HUDEP-2 (cell line): ENCODE measurements at regions not wholly inside any gene's neighbourhood (a gene's known extent, or its start where the extent isn't known, plus 50 kb on each side); places are given as distances from the start of the nearest gene placed in this dataset.
A peak's percentile ranks its signal among the peaks of the same experiment; 100 is the strongest.
"Not testable (repeated sequence)": the region's sequence is repeated elsewhere in the genome, so short reads cannot be mapped to it uniquely, and the experiment has no call there.

Source experiments
- DNase-seq, 76 experiments: peaks; one replicate each; lab custom pipeline; 2025; ENCODE audit not compliant: unreplicated experiment in 76 of 76; lab: John Stamatoyannopoulos, UW

DNA sequence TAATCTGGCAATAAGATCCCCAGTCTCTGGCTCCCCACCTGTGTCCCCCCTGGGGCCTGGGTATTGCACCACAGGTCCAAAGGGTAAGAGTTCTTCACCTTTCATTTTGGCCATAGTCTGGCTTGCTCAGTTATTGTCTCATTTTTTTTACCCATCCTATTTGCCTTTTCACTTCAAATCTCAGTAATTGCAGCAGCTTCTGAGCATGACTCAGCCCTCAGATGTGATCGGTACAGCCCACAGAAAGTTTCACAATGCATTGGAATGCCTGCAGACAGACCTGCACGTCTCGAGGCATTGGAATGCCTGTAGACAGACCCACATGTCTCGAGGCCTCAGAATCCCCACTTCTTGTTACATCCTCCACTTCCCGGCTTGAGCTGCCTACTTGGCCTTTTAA is 173.6 kb downstream of the NUFIP1 start:
- DNase-seq, result no peak

DNA sequence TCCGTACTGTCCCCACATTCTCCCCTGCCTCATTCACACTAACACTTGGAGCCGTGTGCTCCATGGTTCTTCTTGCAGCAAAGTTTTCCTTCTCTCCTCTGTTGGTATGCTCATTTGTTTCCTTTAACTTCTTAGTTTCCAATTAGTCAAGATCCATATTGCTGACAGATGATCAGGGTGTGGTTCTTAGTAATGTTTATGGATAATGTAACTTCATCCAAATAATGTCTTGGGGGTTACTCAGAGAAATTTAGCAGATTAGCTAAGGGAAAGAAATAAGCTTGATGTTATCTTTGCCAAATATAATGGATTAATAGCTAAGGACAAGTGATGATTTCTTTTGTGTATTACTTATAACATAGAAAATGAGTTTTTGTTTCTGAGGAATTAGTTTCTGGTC is 174.4 kb downstream of the NUFIP1 start:
- no peak for DNase-seq

DNA sequence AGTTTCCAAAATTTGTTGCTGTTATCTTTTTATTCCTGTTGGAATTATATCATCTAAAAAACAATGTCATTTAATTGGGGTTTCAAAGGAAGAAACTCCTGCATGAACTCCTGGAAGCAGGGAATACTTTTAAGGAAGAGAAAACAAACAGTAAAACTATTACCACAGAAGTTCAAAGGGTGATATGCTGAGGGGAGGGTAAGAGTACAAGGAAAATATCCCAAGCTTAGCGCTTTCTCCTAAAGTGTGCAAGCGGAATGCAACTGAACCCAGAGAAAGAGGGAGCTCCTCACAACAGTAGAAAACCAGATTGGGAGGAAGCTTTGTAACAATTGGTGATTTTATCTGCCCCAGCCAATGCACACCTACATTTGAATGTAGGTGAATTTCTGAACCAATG is 175.1 kb downstream of the NUFIP1 start:
- DNase-seq, result no peak

DNA sequence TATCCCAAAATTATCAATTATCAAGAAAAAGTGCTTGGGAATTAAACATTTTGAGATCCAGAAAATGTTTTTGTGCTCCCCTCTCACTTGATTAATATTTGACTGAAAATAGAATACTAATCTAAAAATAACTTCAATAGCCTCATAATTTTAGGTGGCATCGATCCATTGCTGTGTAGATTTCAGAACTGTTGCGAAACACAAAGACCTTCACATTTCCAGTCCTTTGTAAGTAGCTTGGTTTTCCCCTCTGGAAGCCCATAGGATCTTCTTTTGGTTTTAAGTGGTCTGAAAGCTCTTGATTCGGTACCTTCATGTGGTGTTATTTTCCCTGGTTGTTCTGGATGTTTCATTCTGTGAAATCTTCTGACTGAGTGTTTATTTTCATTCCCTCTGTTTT is 176.5 kb downstream of the NUFIP1 start:
- no peak for DNase-seq

DNA sequence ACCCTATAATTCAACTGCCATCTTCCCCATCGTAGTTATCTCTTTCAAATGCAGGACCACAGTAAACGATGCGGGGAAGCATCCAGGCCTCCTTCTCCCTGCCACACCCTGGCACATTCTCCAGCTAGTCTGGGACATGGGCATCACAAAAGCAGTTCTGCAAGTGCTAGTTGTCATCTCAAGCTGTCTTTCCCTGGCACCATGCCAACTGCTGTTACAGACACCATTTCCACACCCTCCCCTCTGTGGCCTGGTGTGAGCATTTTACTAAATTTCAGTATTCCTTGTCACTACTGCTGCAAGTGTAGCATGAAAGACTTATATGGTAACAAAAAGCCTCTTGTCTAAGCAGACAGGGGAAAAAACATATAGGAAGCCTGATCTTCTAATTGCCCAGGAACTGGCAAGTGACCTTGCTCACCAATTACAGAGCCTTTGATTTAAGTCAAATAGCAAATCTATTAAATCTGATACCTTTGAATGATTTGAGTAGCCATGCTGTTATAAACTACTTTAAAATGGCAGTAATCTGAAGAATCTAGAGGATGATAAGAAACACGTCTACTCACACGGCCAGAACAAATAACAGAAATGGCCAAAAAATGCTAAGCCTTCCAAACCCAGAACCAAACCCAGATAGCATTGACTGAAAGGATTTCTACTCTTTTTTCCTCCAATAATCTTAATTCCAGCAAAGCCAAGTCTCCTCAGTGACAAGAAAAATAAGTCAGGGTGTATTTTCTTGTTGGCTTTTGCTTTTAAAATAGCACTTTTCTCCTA is 179.0 kb downstream of the NUFIP1 start:
- peak in 15 of 76 experiments; percentile 1 to 24 (median 8) for DNase-seq

DNA sequence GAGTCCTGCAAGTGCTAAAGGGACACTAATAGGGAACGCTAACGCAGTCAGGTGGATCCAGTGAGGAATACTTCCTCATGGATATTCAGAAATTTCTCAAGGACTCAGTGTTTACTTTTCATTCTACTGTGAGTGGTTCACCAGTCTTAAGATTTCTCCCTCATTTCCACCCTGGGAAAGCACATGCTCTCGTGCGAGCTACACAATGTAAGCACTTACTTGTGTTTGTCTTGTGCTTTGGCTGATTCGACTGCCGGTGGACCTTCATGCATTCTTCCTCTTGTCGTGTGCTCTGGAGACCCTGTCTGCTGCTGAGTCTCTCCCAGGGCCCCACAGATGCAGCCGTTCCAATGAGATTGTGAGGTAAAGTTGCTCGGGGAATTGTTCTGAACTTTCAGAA is 180.1 kb downstream of the NUFIP1 start:
- no peak for DNase-seq

DNA sequence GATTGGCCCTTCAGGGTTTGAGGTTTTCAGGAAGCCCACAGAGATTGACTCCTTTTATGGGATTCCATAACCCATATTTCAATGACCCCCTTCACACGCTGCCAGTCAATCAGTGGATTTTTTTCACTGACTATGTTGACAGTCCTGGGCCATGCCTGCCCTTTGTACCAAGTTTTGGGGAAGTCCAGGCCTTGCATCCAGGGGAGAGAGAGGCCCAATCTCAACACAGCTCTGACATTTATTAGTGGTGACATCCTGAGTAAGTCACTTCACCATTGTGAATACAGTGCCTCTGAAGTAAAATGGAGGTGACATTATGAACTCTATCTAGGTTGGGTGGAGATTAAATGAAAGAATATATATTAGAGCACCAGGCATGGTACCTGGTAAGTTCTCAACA is 181.1 kb downstream of the NUFIP1 start:
- no peak for DNase-seq

DNA sequence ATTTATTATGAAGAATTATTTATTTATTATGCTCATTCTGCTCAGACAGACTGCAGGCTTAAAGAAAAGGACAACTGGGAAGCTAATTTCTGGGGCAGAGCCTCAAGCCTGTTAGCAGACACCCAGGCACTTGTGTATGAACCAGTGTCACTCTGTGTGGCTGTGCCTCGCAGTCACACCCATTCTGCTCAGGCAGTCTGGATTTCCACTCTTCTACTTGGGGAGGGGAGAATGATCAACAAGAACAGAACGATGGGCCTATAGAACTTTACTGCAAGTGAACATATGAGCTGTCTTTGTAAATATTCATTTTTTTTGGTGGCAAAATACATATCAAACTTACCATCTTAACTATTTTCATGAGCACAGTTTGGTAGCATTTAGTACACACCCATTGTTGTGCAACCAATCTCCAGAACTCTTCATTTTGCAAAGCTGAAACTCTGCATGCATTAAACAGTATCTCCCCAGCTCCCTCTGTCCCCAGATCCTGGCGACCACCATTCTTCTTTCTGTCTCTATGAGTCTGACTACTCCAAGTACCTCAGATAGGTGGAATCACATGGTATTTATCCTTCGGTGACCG is 181.7 kb downstream of the NUFIP1 start:
- DNase-seq, result no peak

DNA sequence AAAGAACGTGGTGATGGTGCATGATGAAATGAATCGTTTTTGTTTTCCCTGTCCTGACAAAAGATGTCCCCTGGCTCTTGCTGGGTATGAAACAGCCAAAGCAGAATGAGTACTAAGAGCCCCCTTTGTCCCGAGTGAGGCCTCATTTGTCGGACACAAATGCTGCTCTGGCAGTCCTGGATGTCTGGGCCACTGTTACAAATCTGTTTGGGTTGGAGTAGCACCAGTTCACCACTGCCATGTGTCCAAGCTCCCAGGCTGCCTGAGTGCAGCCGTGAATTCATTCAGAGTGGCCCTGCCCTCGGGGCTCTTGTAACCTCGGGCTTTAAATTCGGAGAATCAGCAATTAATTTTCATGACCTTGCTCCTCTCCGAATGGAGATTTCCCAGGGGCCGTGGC is 182.4 kb downstream of the NUFIP1 start:
- DNase-seq, result no peak

DNA sequence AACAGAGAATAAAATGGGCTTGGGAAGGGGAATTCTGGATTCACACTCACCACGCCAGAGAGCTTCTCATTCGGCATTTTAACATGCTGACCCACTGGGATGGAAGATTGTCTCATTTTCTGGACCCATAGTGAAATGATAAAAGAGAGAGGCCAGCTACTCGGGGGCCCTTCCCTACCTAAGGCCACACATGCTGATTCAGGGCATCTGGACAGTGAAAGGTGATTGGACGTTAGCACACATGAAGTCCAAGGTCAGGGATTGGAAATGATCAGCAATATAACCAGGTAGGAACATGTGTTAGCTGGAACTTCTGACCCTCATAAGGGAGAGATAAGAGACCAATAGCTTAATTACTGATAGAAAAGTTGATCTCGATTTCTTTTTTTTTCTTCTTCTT is 183.7 kb downstream of the NUFIP1 start:
- DNase-seq, result no peak

DNA sequence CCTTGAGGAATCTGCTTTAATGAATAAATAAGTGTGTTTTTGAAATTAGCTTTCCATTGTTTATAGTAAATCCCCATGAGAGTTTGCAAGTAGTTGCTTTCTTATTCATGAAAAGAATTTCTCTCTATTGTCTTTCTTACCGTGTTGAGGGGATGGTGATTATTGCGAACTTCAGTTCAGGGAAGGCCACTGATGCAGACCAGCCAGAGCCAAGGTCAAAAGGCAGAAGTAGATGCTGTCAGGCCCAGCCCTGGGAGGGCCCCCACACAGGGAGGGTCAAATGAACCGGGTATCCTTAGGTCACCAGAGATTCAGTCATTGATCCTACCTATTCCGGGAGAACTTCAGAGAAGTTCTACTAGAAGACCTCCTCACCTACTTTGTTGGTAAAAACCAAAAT is 185.9 kb downstream of the NUFIP1 start:
- DNase-seq, result no peak

DNA sequence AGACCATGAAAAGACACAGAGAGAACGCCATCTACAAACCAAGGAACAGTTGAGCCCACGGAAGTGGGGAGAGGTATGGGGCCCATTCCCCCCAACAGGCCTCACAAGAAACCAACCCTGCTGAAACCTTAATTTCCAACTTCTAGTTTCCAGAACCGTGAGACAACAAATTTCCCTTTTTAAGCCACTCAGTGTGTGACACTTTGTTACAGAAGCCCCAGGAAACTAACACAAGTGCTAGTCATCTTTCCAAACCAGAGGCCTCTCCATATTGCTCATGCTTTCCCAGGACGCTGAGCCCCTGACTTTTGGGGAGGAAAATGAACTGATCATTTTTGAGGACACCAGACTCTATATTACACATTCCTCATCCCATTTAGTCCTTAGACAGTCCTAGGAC is 186.8 kb downstream of the NUFIP1 start:
- no peak for DNase-seq

DNA sequence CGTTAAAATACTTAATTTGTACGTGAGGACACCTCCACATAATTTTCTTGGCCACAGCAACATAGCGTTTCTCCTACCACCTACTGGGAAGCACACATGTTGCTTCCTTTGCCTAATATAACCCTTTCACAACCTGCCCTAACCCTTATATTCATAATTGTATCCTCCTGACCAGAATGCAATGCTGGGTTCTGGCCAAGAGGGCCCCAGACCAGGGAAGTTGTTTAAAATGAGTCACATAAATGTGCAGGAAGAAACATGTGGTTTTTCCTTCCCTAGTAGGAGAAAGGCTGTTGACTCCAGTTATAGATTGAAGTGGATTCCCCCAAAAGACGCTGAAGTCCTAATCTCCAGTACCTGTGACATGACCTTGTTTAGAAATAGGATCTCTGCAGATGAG is 187.3 kb downstream of the NUFIP1 start:
- no peak for DNase-seq

DNA sequence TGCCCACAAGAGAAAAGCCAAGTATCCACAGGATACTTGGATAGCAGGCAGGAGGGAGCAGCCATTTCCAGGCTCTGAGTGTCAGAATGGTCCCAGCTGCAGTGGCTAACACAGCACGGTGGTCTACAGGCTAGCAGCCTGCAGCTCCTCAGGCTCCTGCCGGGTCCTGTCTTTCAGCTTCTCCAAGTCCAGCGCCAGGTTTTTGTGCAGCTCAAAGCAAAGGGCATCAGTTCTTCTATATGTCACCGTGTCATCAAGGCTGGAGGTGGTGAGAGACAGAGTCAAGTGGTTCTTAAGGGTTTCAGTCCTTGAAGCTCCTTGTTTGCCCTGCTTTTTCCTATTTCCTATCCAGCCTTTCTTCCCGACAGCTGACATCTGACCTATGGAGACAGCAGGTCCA is 188.6 kb downstream of the NUFIP1 start:
- DNase-seq, result no peak

DNA sequence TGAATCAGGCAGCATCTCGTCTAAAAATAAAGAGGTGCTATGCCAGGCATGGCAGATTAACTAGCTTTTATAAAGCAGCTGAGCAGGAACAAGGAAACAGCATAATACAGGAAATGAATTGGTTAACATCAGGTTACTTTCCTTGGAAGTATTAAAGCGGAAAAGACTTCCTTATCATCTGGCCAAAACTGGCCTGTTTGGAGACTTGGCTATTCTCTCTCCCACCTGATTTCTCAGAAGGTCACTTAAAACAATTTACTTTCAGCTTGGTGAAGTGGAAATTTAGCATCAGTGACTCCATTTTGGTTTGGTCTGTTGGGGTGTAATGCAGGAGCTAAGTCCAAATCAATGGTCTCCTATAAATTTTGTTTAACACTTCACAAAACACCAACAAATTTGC is 191.6 kb downstream of the NUFIP1 start:
- no peak for DNase-seq

DNA sequence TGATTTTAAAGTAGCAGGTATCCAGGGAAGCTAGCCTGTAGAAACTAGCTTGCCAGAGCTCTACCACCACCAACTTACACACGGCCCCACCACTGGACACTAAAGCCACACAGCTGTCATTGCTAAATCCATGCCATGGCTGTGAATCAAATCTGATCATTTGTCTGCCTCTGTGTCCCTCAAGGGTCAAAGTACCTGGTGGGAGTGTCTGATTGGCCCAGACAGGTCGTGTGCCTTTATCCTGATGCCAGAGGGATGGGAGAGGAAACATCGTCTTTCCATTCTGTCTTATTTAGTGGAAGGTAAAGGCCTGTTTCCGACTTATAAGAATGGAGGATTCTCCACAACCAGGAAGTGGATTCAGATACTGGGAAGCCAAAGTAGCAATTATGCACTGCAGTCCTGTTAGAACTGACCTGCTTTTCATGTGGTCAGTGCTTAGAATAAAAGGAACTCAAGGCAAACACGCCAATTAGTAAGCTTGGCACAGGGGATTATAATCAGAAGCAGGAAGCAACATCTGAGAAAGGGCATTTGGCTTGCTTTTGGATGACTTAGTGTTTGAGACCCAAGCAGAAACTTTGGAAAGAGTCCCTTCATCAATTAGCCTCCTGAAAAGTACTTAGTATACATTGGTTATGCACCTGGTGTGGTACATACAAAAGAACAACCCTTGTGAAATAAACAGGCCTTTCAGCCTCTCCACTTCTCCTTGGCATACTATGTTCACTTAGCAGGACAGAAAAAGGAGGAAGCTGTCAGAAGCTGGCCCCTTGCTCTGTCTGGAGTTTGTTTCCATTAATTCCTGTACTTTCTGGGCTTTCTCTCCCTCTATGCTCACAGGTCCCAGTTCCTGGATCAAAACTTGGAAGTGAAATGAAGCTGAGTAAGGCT is 192.4 kb downstream of the NUFIP1 start:
- DNase-seq, result no peak

DNA sequence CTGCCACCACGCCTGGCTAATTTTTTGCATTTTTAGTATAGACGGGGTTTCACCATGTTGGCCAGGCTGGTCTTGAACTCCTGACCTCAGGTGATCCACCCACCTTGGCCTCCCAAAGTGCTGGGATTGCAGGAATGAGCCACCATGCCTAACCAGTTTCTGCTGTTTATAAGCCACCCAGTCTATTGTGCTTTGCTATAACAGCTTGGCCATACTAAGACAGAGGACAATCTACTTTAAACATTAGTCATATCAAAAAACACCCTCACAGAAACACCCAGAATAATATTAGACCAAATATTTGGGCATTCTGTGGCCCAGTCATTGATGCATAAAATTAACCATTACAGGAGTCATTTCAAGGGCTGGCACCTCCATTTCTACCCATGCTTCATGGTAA is 193.2 kb downstream of the NUFIP1 start:
- not testable (repeated sequence) for DNase-seq

DNA sequence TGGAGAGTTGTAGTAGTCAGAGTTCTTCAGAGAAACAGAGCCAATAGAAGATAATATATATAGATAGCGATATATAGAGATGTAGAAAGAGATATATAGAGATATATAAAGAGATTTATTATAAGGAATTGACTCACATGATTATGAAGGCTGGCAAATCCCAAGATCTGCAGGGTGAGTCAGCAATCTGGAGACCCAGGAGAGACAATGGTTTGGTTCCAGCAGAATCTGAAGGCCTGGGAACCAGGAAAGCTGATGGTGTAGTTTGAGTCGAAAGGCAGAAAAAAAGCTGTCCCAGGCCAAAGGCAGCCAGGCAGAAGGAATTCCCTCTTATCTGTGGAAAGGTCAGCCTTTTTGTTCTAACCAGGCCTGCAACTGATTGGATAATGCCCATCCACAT is 194.1 kb downstream of the NUFIP1 start:
- no peak for DNase-seq

DNA sequence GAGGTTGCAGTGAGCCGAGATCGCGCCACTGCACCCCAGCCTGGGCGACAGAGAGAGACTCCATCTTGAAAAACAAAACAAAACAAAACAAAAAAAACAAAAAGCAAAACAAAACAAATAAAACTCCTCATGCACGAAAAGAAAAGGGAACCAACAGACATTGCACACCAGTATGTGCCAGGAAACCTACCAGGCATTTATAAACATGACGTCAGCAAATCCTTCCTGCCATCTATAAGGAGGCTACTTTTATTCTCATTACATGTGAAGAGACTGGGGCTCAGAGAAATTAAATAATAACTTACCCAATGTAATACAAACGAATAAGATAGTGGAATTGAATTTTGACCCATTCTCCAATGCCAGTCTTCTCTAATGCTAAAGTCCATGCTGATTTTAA is 197.2 kb downstream of the NUFIP1 start:
- no peak for DNase-seq

DNA sequence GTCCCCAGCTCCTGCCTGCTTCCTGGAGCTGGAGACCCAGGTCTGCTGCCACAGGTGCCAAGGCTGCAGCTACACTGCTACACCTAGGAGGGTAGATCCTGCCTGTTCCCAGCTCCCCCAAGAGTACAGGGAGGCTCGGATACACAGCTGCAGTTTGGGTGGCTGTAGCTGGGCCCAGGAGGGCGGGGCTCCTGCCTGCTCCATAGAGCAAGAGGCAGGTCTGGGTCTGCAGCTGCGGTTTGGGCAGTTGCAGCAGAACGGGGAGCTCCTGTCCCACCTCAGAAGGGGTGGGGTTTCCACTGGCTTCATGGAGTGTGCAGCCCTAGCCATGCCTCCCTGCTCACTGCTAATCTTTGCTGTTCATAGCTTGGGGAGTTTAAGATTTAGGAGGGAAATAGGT is 199.0 kb downstream of the NUFIP1 start:
- DNase-seq, result peak in 2 of 76 experiments; percentile 8 to 11

DNA sequence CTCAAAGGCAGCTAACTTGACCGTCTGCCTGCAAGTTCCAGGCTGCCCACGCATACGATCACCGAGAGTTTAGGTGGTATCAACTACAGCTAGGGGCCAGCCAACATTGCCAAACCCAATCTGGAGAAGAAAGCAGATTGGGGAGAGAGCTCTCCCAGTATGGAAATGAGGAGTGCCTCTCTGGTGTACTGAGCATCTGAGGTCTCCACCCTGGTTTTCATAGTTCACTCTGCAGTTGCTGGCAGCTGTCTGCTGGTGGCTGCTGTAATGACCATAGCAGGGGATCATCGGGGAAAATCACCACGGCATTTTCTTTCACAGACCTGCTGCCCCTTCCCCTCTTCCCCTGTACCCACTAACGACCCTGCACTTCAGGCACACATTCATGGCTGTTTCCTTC is 201.7 kb downstream of the NUFIP1 start:
- DNase-seq, result no peak

DNA sequence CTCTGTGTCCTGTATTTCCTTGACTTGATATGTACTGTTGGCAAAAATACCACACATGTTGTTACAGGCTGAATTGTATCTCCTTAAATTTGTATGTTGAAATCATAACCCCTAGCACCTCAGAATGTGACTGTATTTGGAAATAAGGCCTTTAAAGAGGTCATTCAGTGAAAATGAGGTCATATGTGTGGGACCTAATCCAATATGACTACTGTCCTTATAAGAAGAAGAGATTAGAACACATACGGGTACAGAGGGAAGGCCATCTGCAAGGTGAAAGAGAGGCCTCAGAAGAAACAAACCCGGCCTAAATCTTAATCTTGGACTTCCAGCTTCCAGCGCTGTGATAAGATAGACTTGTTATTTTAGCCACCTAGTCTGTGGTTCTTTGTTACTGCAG is 202.5 kb downstream of the NUFIP1 start:
- peak in 34 of 76 experiments; percentile 6 to 71 (median 24) for DNase-seq
